H1 (cell line): ENCODE measurements at regions not wholly inside any gene's neighbourhood (a gene's known extent, or its start where the extent isn't known, plus 50 kb on each side); places are given as distances from the start of the nearest gene placed in this dataset.

Experiments
- ASH2L ChIP-seq: fragments of 200-600, 300-600 bp; sonication (generic); IDR thresholded peaks from one replicate; pipeline ENCODE4 v1.7.1; 2017; ENCODE audit warnings: low read length
- CTCF ChIP-seq, 3 experiments: IDR thresholded peaks; 1 replicate in 2 of 3; 2 replicates in 1 of 3; pipeline versions ENCODE4 v1.5.1 to v1.6.1; 2011; ENCODE audit warnings: low read length in 3 of 3, mild to moderate bottlenecking in 3 of 3, inconsistent platforms in 2 of 3, low read depth in 1 of 3, moderate library complexity in 1 of 3; ENCODE audit not compliant: insufficient read depth in 1 of 3; ENCODE audit errors: control extremely low read depth in 1 of 3
- MAFK ChIP-seq: IDR thresholded peaks from 2 replicates; pipeline ENCODE4 v1.6.1; 2012; ENCODE audit warnings: low read depth, mild to moderate bottlenecking, improper control_type of control experiment, low read length
- SIRT6 ChIP-seq: IDR thresholded peaks from one replicate; pipeline ENCODE4 v1.7.1; 2012; ENCODE audit warnings: low read length, inconsistent platforms

DNA sequence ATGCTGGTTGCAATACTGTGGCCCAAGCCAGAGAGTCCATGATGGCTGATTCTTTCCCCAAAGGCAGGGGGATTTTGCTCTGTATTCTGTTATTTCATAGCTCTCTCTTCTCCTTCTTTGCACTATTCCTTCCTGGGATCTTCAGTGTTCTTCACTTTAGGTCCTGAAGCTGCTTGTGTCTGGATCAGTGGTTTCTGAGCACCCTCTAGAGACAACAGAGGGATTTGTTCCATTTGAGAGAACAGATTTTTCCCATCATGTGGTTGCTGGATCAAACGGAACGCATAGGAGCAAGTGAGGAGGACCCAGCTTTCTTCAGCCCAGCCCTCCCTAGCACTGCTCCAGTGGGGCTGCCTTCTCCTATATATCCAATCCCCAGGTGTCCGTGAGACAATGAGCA is 68.7 kb upstream of the SYN3 start (continued):
- TF ChIP-seq CTCF (IDR thresholded peaks at IDR 0.05; ENCODE audit: control extremely low read depth in 1 of 3, insufficient read depth in 1 of 3, low read depth in 1 of 3, low read length in 3 of 3) = peak in 2 of 3 experiments; percentile 72 to 79; a peak in 3 of 4 replicates
- TF ChIP-seq SIRT6 = no peak
- TF ChIP-seq ASH2L = no peak
- TF ChIP-seq MAFK = no peak
- TF ChIP-seq, all 59 proteins: peak for 2
